Endothelial cell of umbilical vein (primary cell): ENCODE measurements at regions not wholly inside any gene's neighbourhood (a gene's known extent, or its start where the extent isn't known, plus 50 kb on each side); places are given as distances from the start of the nearest gene placed in this dataset.

Experiments used
- EZH2 ChIP-seq: IDR thresholded peaks from 2 replicates; pipeline ENCODE4 v1.6.1; 2012; ENCODE audit warnings: borderline replicate concordance, low read depth, mild to moderate bottlenecking, moderate library complexity, low read length, inconsistent platforms; ENCODE audit not compliant: severe bottlenecking
- FOS ChIP-seq: IDR thresholded peaks from 2 replicates; pipeline ENCODE4 v1.6.1; 2011; ENCODE audit warnings: mild to moderate bottlenecking, low read length, moderate library complexity, borderline replicate concordance; ENCODE audit not compliant: insufficient read depth
- GATA2 ChIP-seq: IDR thresholded peaks from 2 replicates; pipeline ENCODE4 v1.7.0; 2011; ENCODE audit warnings: low read depth, mild to moderate bottlenecking, moderate library complexity, mixed read lengths, low read length; ENCODE audit not compliant: insufficient read length, insufficient read depth
- JUN ChIP-seq: IDR thresholded peaks from 2 replicates; pipeline ENCODE4 v1.6.1; 2011; ENCODE audit warnings: borderline replicate concordance, low read depth; ENCODE audit not compliant: insufficient read length, insufficient read depth
- MYC ChIP-seq: IDR thresholded peaks from one replicate; pipeline ENCODE4 v1.6.1; 2011; ENCODE audit warnings: mild to moderate bottlenecking, low read depth, low read length
- POLR2A ChIP-seq: IDR thresholded peaks from 2 replicates; pipeline ENCODE4 v1.6.1; 2012; ENCODE audit warnings: low read depth, mild to moderate bottlenecking, control low read depth, low read length
- POLR2AphosphoS5 ChIP-seq: IDR thresholded peaks from 2 replicates; pipeline ENCODE4 v1.6.1; 2012; ENCODE audit warnings: low read depth, mild to moderate bottlenecking, control low read depth, low read length, moderate library complexity; ENCODE audit not compliant: insufficient read depth
- TF ChIP-seq, protein P1 (sequence below), 2 donors: IDR thresholded peaks; 1 replicate in 1 of 2; 2 replicates in 1 of 2; pipeline ENCODE4 v1.5.1; 2011; ENCODE audit warnings: low read length in 2 of 2, mild to moderate bottlenecking in 2 of 2, moderate library complexity in 2 of 2, control low read depth in 1 of 2, inconsistent platforms in 1 of 2, low read depth in 1 of 2; ENCODE audit not compliant: insufficient read depth in 1 of 2; ENCODE audit errors: extremely low read depth in 1 of 2

DNA sequence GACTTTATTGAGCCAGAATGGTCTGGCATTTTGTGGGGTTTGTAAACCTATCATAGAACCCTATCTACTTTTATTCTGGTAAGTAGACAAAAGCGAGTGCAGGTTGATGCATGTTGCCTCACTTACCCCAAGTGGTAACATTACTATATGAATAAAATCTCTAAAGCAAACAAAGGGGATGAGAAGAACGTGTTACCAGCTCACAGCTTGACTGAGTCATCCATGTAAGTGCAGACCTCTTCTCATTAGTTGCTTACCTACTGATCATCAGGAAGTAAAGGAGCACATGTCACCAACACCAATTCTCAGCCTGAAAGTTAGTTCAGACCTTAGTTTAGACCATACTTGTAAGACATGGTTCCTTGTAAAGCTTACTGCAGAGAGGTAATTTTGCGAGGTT, 1328.3 kb downstream of the C4orf33 start:
- TF ChIP-seq, protein P1, sequence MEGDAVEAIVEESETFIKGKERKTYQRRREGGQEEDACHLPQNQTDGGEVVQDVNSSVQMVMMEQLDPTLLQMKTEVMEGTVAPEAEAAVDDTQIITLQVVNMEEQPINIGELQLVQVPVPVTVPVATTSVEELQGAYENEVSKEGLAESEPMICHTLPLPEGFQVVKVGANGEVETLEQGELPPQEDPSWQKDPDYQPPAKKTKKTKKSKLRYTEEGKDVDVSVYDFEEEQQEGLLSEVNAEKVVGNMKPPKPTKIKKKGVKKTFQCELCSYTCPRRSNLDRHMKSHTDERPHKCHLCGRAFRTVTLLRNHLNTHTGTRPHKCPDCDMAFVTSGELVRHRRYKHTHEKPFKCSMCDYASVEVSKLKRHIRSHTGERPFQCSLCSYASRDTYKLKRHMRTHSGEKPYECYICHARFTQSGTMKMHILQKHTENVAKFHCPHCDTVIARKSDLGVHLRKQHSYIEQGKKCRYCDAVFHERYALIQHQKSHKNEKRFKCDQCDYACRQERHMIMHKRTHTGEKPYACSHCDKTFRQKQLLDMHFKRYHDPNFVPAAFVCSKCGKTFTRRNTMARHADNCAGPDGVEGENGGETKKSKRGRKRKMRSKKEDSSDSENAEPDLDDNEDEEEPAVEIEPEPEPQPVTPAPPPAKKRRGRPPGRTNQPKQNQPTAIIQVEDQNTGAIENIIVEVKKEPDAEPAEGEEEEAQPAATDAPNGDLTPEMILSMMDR (IDR thresholded peaks at IDR 0.05; ENCODE audit: extremely low read depth in 1 of 2, insufficient read depth in 1 of 2, low read depth in 1 of 2, low read length in 2 of 2): no peak
- TF ChIP-seq EZH2 (no peak), FOS (no peak), POLR2A (no peak), MYC (no peak), JUN (no peak), POLR2AphosphoS5 (no peak), GATA2 (no peak)
